Urinary bladder (tissue), 3 donors: ENCODE measurements at regions not wholly inside any gene's neighbourhood (a gene's known extent, or its start where the extent isn't known, plus 50 kb on each side); places are given as distances from the start of the nearest gene placed in this dataset.

ENCODE experiments used
- DNase-seq: peaks from one replicate; pipeline ENCODE4 v3.0.0-alpha.2; 2015; ENCODE audit errors: extremely low spot score
- H3K27ac ChIP-seq: one replicate; pipeline ENCODE4 v1.5.1; 2013; ENCODE audit warnings: low read depth, mild to moderate bottlenecking, moderate library complexity
- H3K36me3 ChIP-seq: one replicate; pipeline ENCODE4 v1.6.1; 2013; ENCODE audit warnings: mild to moderate bottlenecking, moderate library complexity; ENCODE audit not compliant: insufficient read depth
- H3K4me1 ChIP-seq: one replicate; pipeline ENCODE4 v1.6.1; 2013; ENCODE audit warnings: mild to moderate bottlenecking, moderate library complexity; ENCODE audit not compliant: insufficient read depth
- H3K4me3 ChIP-seq: one replicate; pipeline ENCODE4 v1.5.1; 2013; ENCODE audit warnings: low read depth, low read length
- WGBS: extraction: QIAGEN DNeasy Blood & Tissue Kit; methylation state at CpG from one replicate; pipeline ENCODE4 v1.1.7; 2013; 5-methylcytosine and 5-hydroxymethylcytosine counted together
- donor health status: healthy with polysubstance abuse.
- donor health status: healthy.

DNA sequence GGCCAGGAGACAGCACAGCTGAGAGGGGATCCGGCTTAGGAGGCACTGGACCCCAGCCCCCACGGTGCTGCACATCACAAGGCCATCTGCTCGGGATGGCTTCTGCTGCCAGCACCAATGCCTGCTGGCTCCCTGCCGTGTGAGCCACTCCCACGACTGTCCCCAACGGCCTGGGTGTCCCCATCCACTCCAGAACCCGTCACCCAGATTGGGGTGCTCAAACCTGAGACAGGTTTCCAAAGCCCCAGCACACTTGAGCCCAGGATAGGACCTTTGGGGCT is 102.4 kb downstream of the RFLNA start:
- Histone ChIP-seq H3K36me3 (peaks cover 2% of the 10 kb centered on the region), H3K27ac (no peak overlapping the region), H3K4me3 (no peak overlapping the region), H3K4me1 (no peaks in the 10 kb centered on the region)
- WGBS = 52% methylated on average over 7 of the region's 7 CpGs
- DNase-seq = no peak

DNA sequence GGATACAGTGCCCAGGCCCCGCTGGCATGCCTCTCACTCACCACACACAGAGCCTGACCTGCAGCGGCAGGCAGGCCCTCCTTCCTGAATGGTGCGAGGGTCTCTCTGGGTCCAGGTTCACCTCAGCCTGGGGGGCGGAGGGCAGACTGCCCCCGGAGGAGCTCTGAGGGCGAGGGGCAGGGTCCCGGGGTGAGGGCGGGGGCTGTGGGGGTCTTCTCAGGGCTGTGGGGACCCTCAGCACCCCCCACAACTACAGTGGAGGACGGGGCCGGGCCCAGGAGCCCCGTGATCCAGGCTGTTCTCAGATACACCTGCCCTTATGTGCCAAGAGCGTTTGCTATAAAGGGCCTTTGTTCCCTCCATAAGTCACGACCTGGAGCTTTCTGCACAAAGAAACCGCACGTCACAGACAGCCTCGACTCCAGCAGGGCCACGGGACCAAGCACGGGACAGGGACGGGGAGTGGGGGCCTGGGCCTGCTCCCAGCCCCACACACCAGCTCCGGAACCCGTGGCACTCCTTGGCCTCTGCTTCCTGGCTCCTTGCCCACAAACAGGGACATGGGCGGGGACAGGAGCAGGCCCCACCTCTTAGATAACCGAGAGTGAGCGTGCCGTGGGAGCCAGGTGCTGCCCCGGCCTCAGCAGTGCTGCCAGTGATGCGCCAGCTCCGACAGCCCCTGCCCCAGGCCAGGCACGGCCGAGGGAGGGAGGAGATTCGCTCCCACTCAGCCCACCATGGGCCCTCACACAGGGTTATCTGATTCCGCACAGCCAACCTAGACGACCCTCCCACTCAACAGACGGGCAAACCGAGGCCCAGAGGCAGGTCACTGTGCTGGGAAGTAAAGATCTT is 101.9 kb downstream of the RFLNA start:
- WGBS = 77% methylated on average over 35 of the region's 35 CpGs
- Histone ChIP-seq H3K36me3 (peaks cover 2% of the 10 kb centered on the region), H3K4me1 (no peaks in the 10 kb centered on the region), H3K4me3 (no peak overlapping the region), H3K27ac (no peak overlapping the region)
- no peak for DNase-seq

DNA sequence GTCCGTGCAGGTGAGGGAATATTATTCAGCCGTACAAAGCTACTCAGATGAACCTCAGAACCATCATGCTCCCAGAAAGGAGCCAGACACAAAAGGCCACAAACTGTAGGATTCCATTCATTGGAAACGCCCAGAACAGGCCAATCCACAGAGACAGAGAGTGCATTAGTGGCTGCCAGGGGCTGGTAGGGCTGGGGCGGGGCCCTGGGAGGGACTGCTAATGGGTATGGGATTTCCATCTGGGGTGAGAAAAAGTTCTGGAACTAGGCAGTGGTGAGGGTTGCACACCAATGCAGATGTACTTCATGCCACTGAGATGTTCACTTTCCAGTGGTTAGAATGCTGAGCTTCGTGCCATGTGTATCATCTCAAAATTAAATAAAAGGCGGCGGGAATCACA is 101.1 kb downstream of the RFLNA start:
- peaks cover 2% of the 10 kb centered on the region for H3K36me3 ChIP-seq
- 82% methylated on average over 7 of the region's 7 CpGs for WGBS
- H3K4me1 ChIP-seq = no peaks in the 10 kb centered on the region
- no peak overlapping the region for H3K27ac ChIP-seq
- no peak for DNase-seq
- H3K4me3 ChIP-seq = no peak overlapping the region

DNA sequence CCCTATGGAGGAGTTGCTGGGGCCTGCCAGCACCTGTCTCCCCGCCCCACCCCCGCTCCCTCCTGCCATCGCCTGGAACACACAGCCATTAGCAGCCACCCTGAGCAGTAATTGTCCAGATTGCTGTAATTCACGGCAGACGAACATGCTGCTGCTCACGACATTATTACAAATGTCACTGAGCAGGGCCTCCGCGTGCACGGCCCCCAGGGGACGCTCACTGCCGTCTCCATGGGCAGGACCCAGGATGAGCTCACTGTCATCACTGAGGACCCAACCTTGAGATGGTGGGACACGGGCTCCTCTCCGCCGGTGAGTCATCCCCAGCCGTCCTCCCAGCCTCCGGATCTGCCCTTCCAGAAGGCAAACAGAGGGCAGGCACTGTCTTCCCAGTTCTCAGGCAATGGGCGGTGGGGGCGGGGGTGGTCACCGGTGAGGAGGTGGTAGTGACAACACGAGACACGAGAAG is 100.4 kb downstream of the RFLNA start:
- WGBS = 74% methylated on average over 21 of the region's 21 CpGs
- DNase-seq = no peak
- no peaks in the 10 kb centered on the region for H3K4me1 ChIP-seq
- peaks cover 2% of the 10 kb centered on the region for H3K36me3 ChIP-seq
- H3K27ac ChIP-seq = no peak overlapping the region
- no peak overlapping the region for H3K4me3 ChIP-seq

DNA sequence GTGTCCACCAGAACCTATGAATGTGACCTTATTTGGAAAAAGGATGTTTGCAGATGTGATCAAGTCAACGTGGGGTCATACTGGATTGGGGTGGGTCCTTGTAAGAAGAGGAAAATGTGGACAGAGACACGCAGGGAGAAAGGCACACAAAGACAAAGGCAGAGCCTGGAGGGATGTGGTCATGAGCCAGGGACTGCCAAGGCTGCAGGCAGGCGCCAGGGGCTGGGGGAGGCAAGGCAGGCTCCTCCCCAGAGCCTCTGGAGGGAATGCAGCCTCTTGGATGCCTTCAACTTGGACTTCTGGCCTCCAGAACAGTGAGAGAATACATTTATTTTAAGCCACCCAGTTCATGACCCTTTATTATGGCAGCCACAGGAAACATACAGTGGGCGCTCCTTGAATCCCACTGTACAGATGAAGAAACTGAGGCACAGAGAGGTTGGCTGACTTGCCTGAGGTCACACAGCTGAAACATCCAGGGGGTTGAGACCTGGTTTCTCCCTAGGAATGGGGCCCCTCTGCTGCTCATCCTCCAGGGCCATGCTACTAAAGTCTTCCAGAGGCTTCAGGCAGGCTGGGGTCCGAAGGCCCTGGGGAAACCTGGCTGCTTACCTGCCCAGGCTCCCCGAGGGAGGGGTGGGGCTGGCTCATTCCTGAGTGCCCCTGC is 99.7 kb downstream of the RFLNA start:
- H3K4me1 ChIP-seq = no peaks in the 10 kb centered on the region
- H3K27ac ChIP-seq = no peak overlapping the region
- DNase-seq = no peak
- no peak overlapping the region for H3K4me3 ChIP-seq
- 54% methylated on average over 6 of the region's 6 CpGs for WGBS
- peaks cover 2% of the 10 kb centered on the region for H3K36me3 ChIP-seq

DNA sequence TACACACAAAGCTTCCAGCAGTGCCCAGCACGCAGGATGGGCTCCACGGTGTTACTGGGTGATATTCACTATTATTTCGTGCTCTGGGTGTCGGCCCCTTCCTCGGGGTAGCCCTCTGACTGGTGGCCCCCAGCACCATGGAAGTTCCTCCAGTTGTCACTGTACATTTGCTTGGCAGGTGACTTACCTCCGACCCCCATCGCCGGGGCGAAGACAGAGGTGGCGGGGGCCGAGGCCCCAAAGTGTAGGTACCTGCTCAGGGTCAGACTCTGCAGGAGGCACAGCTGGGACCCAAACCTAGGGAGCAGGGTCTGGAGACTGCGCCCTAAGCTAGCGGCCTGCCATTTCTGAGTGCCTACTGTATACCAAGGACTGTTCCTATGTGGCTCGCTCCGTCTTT is 98.9 kb downstream of the RFLNA start:
- DNase-seq = no peak
- Histone ChIP-seq H3K4me1 (no peaks in the 10 kb centered on the region), H3K27ac (no peak overlapping the region), H3K36me3 (peaks cover 2% of the 10 kb centered on the region), H3K4me3 (no peak overlapping the region)
- 93% methylated on average over 15 of the region's 15 CpGs for WGBS

DNA sequence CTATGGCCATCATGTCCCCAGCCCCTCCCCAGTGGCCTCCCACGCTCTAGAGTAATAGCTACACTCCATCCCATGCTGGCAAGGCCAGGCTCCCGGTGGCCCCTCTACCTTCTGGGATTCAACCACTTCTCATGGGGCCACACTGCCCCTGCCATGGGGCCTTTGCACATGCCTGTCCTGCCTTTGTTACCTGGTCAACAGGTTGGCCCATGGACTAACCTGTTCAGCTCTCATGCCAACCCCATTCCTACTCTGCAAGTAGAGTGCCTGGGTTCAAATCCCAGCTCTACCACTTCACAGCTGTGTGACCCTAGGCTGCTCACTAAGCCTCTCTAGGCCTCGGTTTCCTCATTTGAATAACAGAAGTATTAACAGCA is 98.5 kb downstream of the RFLNA start:
- WGBS = 37% methylated on average over 3 of the region's 3 CpGs
- H3K36me3 ChIP-seq = peaks cover 2% of the 10 kb centered on the region
- no peak overlapping the region for H3K4me3 ChIP-seq
- H3K27ac ChIP-seq = peak overlapping the region; percentile 19
- no peak for DNase-seq
- no peaks in the 10 kb centered on the region for H3K4me1 ChIP-seq

DNA sequence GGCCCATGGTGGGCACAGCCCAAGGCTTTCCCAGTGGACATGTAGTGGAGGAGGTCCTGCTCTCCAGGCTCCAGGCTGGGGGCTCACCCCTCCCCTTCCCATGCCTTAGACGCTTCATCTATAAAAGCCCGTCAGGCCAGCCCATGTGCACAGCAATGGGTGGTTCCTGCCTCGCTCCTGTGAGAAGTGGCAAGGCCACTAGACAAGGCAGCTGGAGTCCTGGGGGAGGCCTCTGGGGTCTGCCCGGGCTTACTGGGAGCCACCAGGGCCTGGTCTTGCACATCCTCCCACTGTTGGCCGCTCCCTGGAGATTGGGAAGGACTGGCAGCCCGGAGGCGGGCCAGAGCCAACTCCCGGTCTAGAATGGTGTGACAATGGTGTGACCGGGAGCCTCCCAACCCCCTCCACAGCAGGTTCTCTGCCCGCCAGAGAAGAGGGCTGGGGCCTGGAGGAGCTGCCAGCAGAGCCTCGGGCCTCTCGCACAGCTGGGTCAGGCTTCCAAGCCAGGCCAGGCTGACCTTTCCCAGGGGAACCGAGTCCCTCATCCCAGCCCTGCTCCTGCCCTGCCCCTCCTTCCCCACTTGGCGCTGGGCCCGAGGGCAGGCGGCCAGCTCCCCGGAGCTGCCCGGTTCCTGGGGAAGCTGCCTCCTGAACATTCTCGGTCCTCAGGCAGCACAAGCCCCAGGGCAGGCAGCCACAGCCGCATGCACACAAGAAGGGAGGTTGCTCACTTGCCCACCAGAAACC is 97.9 kb downstream of the RFLNA start:
- Histone ChIP-seq H3K27ac (no peak overlapping the region), H3K36me3 (peaks cover 2% of the 10 kb centered on the region), H3K4me1 (no peaks in the 10 kb centered on the region), H3K4me3 (no peak overlapping the region)
- 16% methylated on average over 20 of the region's 20 CpGs for WGBS
- DNase-seq = no peak

DNA sequence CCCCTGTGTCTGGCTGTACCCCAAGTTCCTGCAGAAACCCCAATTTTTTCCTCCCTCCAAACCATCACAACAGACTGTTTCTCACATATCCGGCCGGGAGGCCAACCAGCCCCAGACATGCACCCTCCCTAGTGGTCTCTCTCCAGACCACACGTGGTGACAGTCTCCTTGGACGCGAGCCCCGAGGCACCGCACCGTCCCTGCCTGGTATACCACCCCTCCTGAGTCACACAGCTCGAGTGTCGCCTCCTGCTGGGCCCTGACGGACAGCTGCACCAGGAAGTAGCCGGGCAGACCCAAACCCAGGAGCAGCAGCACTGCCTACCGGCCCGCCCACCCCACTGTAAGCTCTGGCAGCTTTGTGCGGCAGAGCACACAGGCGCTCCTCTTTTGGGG is 97.4 kb downstream of the RFLNA start:
- Histone ChIP-seq H3K4me1 (no peaks in the 10 kb centered on the region), H3K36me3 (peaks cover 2% of the 10 kb centered on the region), H3K27ac (no peak overlapping the region), H3K4me3 (no peak overlapping the region)
- DNase-seq = no peak
- WGBS = 40% methylated on average over 16 of the region's 16 CpGs

DNA sequence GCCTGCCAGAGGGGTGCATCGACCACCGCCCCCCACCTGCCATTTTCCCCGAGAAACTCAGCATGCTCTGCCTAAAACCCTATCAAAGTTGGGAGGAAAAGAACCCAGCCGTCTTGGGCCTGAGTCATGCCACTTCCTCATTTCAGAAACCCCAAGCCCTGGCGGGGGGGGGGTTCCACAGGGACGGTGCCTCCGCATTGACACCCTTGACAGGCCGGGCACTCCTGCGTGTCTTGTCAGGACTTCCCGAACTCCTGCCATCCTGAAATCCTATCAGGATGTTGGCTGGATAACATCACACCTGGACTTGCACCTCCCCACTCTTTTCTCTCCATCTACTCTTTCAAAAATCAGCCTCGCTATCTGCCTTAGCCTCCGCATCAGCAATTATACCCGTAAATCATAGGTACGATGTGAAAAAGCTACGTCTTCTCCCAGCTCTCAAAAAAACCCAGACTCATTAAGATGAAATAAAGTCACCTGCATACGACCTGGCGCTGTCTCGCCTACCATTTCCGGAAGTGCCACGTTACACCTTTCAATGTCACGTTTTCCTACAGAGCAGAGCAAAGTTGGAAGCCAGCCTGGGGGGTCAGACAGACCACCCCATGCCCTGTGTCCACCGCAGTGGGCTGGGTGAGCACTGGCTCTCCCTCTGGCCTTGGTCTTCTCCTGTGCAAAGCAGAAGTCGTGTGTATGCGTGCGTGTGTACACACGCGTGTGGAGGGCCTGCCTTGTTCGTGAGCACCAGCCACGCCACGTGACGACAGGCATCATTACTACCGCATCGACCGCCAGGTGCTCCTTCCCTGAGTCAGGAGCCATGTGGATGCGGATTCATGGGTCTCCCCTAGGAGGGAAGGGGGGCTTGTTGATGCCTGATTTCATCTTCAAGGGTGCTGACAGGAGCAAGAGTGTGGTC is 96.7 kb downstream of the RFLNA start:
- DNase-seq = no peak
- H3K36me3 ChIP-seq = no peaks in the 10 kb centered on the region
- H3K4me3 ChIP-seq = no peak overlapping the region
- H3K4me1 ChIP-seq = no peaks in the 10 kb centered on the region
- WGBS = 73% methylated on average over 35 of the region's 35 CpGs
- H3K27ac ChIP-seq = no peak overlapping the region

DNA sequence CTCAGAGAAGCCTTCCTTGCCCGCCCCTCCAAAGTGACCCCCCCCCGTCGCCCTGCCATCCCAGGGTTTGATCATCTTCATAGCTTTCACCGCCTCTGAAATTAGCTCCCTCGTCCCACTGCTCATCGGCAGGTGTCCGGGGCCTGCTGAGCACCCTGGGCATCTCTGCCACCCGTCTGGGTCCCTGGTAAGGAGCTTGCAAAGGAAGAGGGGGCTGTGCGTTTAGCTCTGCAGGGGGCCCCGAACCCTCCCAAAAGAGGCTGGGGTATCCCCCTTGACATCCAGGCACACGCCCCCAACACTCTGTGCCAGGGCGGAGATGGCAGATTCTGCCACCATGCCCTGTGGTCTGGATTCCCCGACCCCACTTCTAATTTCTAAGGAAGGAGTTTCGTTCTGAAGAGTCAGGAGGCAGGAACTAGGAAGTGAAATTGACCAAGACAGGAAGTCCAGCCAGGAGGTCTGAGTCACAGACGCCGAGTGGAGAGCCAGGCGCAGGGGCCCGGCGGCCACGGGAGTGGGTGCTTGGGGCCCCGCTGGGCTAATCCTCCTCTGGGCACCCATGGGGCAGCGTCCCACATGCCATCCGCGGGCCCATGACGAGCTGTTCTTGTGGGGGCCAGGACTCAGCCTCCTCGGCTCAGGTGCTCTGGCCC is 95.7 kb downstream of the RFLNA start:
- DNase-seq = no peak
- WGBS = 60% methylated on average over 26 of the region's 26 CpGs
- no peak overlapping the region for H3K4me3 ChIP-seq

DNA sequence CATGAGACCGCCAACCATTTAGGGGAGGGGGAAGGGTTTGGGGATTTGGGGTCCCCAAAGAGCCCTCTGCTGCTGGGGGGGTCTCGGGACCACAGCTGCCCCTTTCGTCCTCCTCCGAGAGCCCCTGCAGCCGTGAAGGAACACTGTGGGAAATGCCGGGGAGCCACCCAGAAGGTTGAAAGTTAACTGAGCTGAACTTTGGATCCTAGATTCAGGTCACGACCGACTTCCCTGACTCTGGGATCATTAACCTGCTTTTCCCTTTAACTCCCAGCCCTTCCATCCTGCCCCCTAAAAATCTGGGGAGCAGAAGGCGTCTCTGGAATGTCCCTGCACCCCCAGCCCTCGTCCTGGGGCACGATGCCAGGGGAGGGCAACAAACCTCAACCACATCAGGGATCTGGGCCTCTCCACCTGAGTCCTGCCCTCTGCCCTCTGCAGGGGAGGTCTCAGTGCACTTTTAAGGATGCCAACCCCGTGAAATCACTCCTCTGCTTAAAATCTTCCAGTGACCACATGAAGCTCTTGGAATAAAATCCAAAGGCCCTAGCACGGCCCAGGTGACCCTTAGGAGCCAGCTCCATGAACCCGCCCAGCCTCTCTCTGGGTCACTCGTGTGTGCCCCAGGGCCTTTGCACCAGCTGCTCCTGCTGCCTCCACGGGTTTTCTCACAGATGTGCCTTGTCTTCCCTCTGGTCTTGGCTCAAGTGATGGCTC is 95.0 kb downstream of the RFLNA start:
- Histone ChIP-seq H3K36me3 (no peaks in the 10 kb centered on the region), H3K4me1 (no peaks in the 10 kb centered on the region), H3K4me3 (no peak overlapping the region), H3K27ac (peak overlapping the region; percentile 55)
- DNase-seq = no peak
- WGBS = 69% methylated on average over 16 of the region's 16 CpGs

More for the DNA sequence above, 95.7 kb downstream of the RFLNA start:
- H3K4me1 ChIP-seq = no peaks in the 10 kb centered on the region
- H3K27ac ChIP-seq = peak overlapping the region; percentile 66
- no peaks in the 10 kb centered on the region for H3K36me3 ChIP-seq
